Astrocyte of the cerebellum (primary cell): ENCODE measurements at regions not wholly inside any gene's neighbourhood (a gene's known extent, or its start where the extent isn't known, plus 50 kb on each side); places are given as distances from the start of the nearest gene placed in this dataset.

ENCODE experiments used
- DNase-seq: peaks from one replicate; pipeline ENCODE4 v3.0.0-alpha.2; 2011; ENCODE audit warnings: low read depth
- H3K4me3 ChIP-seq: 2 replicates; pipeline ENCODE4 v1.5.1; 2011; ENCODE audit warnings: mild to moderate bottlenecking, low read depth, low read length, moderate library complexity
- in situ Hi-C: cut with HindIII; loops from 2 replicates; pipeline ENCODE4 v1.10.0; 2017; ENCODE audit warnings: low sequenced_read_pairs
- TF ChIP-seq, protein P1 (sequence below): IDR thresholded peaks from 2 replicates; pipeline ENCODE4 v1.5.1; 2012; ENCODE audit warnings: low read length, low read depth, moderate library complexity, mild to moderate bottlenecking; ENCODE audit errors: missing control alignments

GRCh38 chr5:114308017-114308416 lies 53.9 kb upstream of the KCNN2 start:
- TF ChIP-seq, protein P1, sequence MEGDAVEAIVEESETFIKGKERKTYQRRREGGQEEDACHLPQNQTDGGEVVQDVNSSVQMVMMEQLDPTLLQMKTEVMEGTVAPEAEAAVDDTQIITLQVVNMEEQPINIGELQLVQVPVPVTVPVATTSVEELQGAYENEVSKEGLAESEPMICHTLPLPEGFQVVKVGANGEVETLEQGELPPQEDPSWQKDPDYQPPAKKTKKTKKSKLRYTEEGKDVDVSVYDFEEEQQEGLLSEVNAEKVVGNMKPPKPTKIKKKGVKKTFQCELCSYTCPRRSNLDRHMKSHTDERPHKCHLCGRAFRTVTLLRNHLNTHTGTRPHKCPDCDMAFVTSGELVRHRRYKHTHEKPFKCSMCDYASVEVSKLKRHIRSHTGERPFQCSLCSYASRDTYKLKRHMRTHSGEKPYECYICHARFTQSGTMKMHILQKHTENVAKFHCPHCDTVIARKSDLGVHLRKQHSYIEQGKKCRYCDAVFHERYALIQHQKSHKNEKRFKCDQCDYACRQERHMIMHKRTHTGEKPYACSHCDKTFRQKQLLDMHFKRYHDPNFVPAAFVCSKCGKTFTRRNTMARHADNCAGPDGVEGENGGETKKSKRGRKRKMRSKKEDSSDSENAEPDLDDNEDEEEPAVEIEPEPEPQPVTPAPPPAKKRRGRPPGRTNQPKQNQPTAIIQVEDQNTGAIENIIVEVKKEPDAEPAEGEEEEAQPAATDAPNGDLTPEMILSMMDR = no peak
- no peak overlapping the region for H3K4me3 ChIP-seq
- no peak for DNase-seq
- in situ Hi-C loops = no loop called here

DNA sequence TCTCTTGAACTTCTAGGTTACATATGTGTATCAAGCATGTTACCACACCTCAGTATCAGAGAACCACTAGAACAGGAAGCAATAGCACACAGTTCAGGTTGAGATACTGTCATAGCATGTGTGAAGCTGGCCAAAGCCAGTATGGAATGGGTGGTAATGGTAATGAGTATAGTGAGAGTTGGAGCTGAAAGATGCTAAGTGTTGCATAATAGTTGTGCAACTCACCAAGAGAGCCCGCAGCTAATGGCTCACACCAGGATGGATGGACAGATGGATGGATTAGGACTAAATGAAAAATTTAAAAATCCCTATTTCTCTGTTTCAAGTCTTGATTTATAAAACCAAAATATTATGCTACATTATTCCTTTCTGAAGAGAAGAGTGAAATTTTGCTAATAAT lies 53.4 kb upstream of the KCNN2 start:
- in situ Hi-C loops = no loop called here
- TF ChIP-seq, protein P1 = no peak
- no peak overlapping the region for H3K4me3 ChIP-seq
- no peak for DNase-seq

DNA sequence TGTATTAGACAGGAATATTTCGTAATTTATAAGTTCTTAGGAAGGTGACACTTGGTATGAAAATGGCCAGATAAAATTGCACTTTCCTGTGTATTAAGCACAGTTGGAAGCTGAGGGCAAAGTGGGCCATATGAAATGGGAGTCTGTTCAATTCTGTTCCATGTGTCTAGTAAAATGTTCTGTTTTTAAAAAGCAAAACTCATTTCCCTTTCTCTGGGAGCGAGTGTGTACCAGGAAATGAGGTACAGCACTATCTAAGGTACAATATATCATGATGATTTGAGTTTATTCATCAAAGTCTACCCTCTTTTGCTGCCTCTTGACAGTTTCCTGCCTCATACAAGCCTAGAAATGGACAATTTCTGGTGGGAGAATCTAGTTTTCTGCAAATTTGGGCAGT lies 51.2 kb upstream of the KCNN2 start:
- in situ Hi-C loops = no loop called here
- TF ChIP-seq, protein P1 = no peak
- no peak for DNase-seq
- no peak overlapping the region for H3K4me3 ChIP-seq

DNA sequence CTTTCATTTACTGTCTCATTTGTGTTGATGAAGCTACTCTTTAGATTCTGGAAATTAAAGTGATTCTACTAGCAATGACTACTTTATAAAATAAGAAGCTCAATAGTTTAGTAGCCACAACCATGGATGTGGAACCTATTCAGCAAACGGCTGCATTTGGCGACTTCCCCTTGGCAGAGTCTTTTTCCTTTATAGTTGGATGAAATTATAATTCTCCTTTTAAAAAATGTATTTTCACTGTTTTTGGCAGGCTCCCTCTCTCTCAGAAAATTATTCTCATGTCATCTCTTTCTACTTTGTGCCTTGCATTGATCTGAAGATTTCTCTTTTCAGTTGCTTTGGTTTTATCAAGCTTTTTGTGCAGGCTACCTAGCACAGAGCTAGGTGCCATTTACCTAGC lies 50.6 kb upstream of the KCNN2 start:
- DNase-seq = no peak
- H3K4me3 ChIP-seq = no peak overlapping the region
- TF ChIP-seq, protein P1 = no peak
- in situ Hi-C loops = no loop called here

- no peak overlapping the region for H3K4me3 ChIP-seq
- no peak for DNase-seq
- TF ChIP-seq, protein P1 = no peak
- in situ Hi-C loops = no loop called here
Measured at GRCh38 chr5:114311968-114312367, 49.9 kb upstream of the KCNN2 start.
